Osteocyte (in vitro differentiated cells): ENCODE measurements at regions not wholly inside any gene's neighbourhood (a gene's known extent, or its start where the extent isn't known, plus 50 kb on each side); places are given as distances from the start of the nearest gene placed in this dataset.

Experiments used
- DNase-seq: peaks from one replicate; pipeline ENCODE4 v3.0.0; 2021; ENCODE audit warnings: mixed read lengths; ENCODE audit not compliant: unreplicated experiment; ENCODE audit errors: extremely low spot score
- H3K27ac Mint-ChIP-seq: one replicate; pipeline ENCODE4 v1.8.0; 2021; ENCODE audit warnings: mild to moderate bottlenecking, mixed read lengths; ENCODE audit not compliant: unreplicated experiment
- H3K27me3 Mint-ChIP-seq: one replicate; pipeline ENCODE4 v1.8.0; 2021; ENCODE audit warnings: mixed read lengths; ENCODE audit not compliant: unreplicated experiment
- H3K36me3 Mint-ChIP-seq: one replicate; pipeline ENCODE4 v1.8.0; 2021; ENCODE audit warnings: mixed read lengths; ENCODE audit not compliant: unreplicated experiment
- H3K4me1 Mint-ChIP-seq: one replicate; pipeline ENCODE4 v1.8.0; 2021; ENCODE audit warnings: mixed read lengths; ENCODE audit not compliant: unreplicated experiment
- H3K4me3 Mint-ChIP-seq: one replicate; pipeline ENCODE4 v1.8.0; 2021; ENCODE audit warnings: mild to moderate bottlenecking, moderate library complexity, mixed read lengths; ENCODE audit not compliant: unreplicated experiment
- H3K9me3 Mint-ChIP-seq: one replicate; pipeline ENCODE4 v1.8.0; 2021; ENCODE audit warnings: mixed read lengths; ENCODE audit not compliant: unreplicated experiment
- TF ChIP-seq, protein P1 (sequence below): fragments of 200-600 bp; sonication (generic); IDR thresholded peaks from 2 replicates; pipeline ENCODE4 v1.5.0; 2021; ENCODE audit warnings: antibody characterized with exemption, mild to moderate bottlenecking, moderate library complexity

- Mint-ChIP-seq H3K4me3 (no peak overlapping the region), H3K4me1 (no peaks in the 10 kb centered on the region), H3K27ac (no peak overlapping the region), H3K36me3 (no peaks in the 10 kb centered on the region), H3K9me3 (no peaks in the 10 kb centered on the region), H3K27me3 (peaks cover 6% of the 10 kb centered on the region)
- TF ChIP-seq, protein P1, sequence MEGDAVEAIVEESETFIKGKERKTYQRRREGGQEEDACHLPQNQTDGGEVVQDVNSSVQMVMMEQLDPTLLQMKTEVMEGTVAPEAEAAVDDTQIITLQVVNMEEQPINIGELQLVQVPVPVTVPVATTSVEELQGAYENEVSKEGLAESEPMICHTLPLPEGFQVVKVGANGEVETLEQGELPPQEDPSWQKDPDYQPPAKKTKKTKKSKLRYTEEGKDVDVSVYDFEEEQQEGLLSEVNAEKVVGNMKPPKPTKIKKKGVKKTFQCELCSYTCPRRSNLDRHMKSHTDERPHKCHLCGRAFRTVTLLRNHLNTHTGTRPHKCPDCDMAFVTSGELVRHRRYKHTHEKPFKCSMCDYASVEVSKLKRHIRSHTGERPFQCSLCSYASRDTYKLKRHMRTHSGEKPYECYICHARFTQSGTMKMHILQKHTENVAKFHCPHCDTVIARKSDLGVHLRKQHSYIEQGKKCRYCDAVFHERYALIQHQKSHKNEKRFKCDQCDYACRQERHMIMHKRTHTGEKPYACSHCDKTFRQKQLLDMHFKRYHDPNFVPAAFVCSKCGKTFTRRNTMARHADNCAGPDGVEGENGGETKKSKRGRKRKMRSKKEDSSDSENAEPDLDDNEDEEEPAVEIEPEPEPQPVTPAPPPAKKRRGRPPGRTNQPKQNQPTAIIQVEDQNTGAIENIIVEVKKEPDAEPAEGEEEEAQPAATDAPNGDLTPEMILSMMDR, result no peak
- DNase-seq, result no peak
These were observed 149.7 kb downstream of the ESM1 start for GRCh38 chr5:54835647-54836046.

DNA sequence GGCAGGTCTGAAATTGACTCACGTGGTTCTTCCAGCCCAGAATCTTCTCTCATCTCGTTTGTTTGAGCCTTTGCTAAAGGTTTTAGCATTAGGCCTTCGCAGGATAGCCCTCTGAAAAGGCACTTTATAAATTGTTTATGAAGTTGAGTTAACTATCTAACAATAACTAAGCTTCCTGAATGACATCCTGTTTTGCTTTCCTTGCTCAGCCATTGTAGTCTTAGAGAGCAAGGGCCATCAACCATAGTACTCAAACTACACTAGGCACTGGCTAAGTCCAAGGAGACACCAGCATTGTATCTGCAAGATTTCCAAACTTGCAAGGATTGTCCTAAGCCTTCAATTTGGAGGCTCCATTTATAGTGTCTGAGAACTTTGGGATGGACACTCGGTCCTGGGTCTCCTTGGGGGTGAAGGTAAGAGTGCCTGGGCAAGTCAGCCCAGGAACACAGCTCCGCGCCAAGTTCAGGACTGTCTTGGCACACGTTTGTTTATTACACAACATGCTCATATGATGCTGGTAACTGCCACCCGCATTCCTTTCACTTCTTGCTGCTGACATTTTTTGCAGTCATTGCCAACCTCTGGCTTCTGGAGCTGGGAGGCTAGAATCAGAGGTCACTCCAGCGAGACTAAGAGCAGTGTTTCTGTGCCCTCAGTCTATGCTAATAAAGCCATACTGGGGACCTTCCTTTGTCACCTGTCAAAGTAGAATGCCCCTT is 151.1 kb downstream of the ESM1 start:
- Mint-ChIP-seq H3K4me1 (no peaks in the 10 kb centered on the region), H3K4me3 (no peak overlapping the region), H3K27ac (no peak overlapping the region), H3K9me3 (no peaks in the 10 kb centered on the region), H3K27me3 (peaks cover 6% of the 10 kb centered on the region), H3K36me3 (no peaks in the 10 kb centered on the region)
- no peak for DNase-seq
- TF ChIP-seq, protein P1, result no peak

DNA sequence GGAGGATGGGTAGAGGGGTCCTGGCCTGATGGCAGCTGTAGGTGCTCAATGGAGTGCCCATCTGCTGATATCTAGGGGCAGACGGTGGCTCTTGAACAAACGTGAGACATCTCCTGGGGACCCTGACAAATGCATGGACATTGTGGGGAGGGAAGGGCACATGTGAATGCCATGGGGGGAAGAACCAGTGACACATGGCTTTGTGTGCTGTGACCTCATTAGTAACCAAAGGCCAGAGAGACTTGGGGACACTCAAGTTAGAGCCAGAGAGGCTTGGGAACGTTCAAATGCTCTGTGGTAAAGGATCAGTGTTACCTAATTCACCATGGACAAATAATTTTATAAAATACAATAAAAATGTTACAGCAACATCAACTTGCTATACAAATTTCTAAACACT is 151.8 kb downstream of the ESM1 start:
- H3K4me3 Mint-ChIP-seq, result no peak overlapping the region
- H3K36me3 Mint-ChIP-seq, result no peaks in the 10 kb centered on the region
- H3K27me3 Mint-ChIP-seq, result peaks cover 6% of the 10 kb centered on the region

GRCh38 chr5:54832858-54833257 is 152.5 kb downstream of the ESM1 start:
- no peaks in the 10 kb centered on the region for H3K36me3 Mint-ChIP-seq
- TF ChIP-seq, protein P1, result no peak
- H3K27ac Mint-ChIP-seq, result no peak overlapping the region
- peaks cover 10% of the 10 kb centered on the region for H3K27me3 Mint-ChIP-seq
- no peaks in the 10 kb centered on the region for H3K4me1 Mint-ChIP-seq
- H3K9me3 Mint-ChIP-seq, result no peaks in the 10 kb centered on the region
- DNase-seq, result no peak
- H3K4me3 Mint-ChIP-seq, result no peak overlapping the region

More for the DNA sequence above, 151.8 kb downstream of the ESM1 start:
- H3K9me3 Mint-ChIP-seq, result no peaks in the 10 kb centered on the region
- no peak overlapping the region for H3K27ac Mint-ChIP-seq
- no peak for DNase-seq
- TF ChIP-seq, protein P1, result no peak
- no peaks in the 10 kb centered on the region for H3K4me1 Mint-ChIP-seq

DNA sequence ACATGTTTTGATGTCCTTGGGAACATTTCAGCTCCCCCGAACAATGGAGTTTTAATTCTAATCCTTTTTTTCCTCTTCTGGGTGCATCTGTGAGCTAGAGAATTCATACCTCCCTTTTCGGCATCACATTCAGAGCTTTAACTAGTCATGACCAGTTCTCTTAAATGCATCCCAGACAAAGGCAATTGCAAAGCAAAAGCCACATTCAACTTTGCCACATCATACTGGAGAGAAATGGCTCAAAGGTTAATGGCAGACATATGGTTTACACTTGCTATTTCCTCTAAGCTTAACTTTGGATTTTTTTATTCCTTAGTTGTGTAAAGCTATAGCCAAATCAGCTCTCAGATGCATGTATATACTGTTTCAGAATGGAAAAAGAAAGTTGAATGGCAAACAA is 153.3 kb downstream of the ESM1 start:
- TF ChIP-seq, protein P1, result no peak
- H3K36me3 Mint-ChIP-seq, result no peaks in the 10 kb centered on the region
- DNase-seq, result no peak
- peaks cover 11% of the 10 kb centered on the region for H3K27me3 Mint-ChIP-seq
- peaks cover 4% of the 10 kb centered on the region for H3K9me3 Mint-ChIP-seq
- no peak overlapping the region for H3K4me3 Mint-ChIP-seq
- H3K27ac Mint-ChIP-seq, result no peak overlapping the region
- no peaks in the 10 kb centered on the region for H3K4me1 Mint-ChIP-seq
